DND-41 (cell line): ENCODE measurements at regions not wholly inside any gene's neighbourhood (a gene's known extent, or its start where the extent isn't known, plus 50 kb on each side); places are given as distances from the start of the nearest gene placed in this dataset.

Experiments
- ATAC-seq: fragments of 200-7000 bp; cut with Tn5 transposase; 3 replicates; pipeline ENCODE4 v1.9.1; 2021; ENCODE audit warnings: low read depth; ENCODE audit not compliant: insufficient read depth
- DNase-seq: peaks from one replicate; pipeline ENCODE4 v3.0.0-alpha.2; 2020
- H2AFZ ChIP-seq: 2 replicates; pipeline ENCODE4 v1.6.0; 2012; ENCODE audit warnings: low read depth, low read length
- H3K27ac ChIP-seq: 2 replicates; pipeline ENCODE4 v1.5.1; 2012; ENCODE audit warnings: low read length, inconsistent platforms
- H3K27me3 ChIP-seq: fragments of 200-600 bp; sonication (generic); 2 replicates; pipeline ENCODE4 v1.6.0; 2012; ENCODE audit warnings: low read length, mild to moderate bottlenecking, inconsistent platforms; ENCODE audit not compliant: insufficient read depth, poor library complexity
- H3K36me3 ChIP-seq: 2 replicates; pipeline ENCODE4 v1.5.1; 2012; ENCODE audit warnings: low read length, inconsistent platforms; ENCODE audit not compliant: insufficient read depth
- H3K4me1 ChIP-seq: 2 replicates; pipeline ENCODE4 v1.5.1; 2012; ENCODE audit warnings: mild to moderate bottlenecking, low read length; ENCODE audit not compliant: insufficient read depth
- H3K4me2 ChIP-seq: 2 replicates; pipeline ENCODE4 v1.6.0; 2012; ENCODE audit warnings: mild to moderate bottlenecking, moderate library complexity, low read length, inconsistent platforms; ENCODE audit not compliant: insufficient read depth
- H3K4me3 ChIP-seq, 2 experiments: fragments of 200-600 bp in 1 of 2; shearing (Covaris generic) in 1 of 2; 2 replicates each; pipeline ENCODE4 v1.5.1; 2012 to 2016; ENCODE audit warnings: inconsistent platforms in 2 of 2, low read length in 2 of 2, mild to moderate bottlenecking in 2 of 2, low read depth in 1 of 2, moderate library complexity in 1 of 2
- H3K79me2 ChIP-seq: 2 replicates; pipeline ENCODE4 v1.6.0; 2012; ENCODE audit warnings: low read length, inconsistent platforms; ENCODE audit not compliant: insufficient read depth
- H3K9ac ChIP-seq: 2 replicates; pipeline ENCODE4 v1.6.0; 2012; ENCODE audit warnings: low read depth, mild to moderate bottlenecking, inconsistent platforms, low read length, moderate library complexity
- H3K9me3 ChIP-seq: 2 replicates; pipeline ENCODE4 v1.5.1; 2012; ENCODE audit warnings: low read length, moderate library complexity, mild to moderate bottlenecking, inconsistent platforms; ENCODE audit not compliant: insufficient read depth, severe bottlenecking
- H4K20me1 ChIP-seq: 2 replicates; pipeline ENCODE4 v1.6.0; 2012; ENCODE audit warnings: low read length; ENCODE audit not compliant: insufficient read depth
- EZH2 ChIP-seq: IDR thresholded peaks from 3 replicates; pipeline ENCODE4 v1.6.1; 2012; ENCODE audit warnings: borderline replicate concordance, low read depth, mild to moderate bottlenecking, moderate library complexity, low read length, inconsistent platforms; ENCODE audit not compliant: severe bottlenecking
- TF ChIP-seq, protein P1 (sequence below): IDR thresholded peaks from 2 replicates; pipeline ENCODE4 v1.5.1; 2012; ENCODE audit warnings: borderline replicate concordance, low read length, moderate library complexity, mild to moderate bottlenecking; ENCODE audit not compliant: poor library complexity, severe bottlenecking; ENCODE audit errors: extremely low read depth

DNA sequence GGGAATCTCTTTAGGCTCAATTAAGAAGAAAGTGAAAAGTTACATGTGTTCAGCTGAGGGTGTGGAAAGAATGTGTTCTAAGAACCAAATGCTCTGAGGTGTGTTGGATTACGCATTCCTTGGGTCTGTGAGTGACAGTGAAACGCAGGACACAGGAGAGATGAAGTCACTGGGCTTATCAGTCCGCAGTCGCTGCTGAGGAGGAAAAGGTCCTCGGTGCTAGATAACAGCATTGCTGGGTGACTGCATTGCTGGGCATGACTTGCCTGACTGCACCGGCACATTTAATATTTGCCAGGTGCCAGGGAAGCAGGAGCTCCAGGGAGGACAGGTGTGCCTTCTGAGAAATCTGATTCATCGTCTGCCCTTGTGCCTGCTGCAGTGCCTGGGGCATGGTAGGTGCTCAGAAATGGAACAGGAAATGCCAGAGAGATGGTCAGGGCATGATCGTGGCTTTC, 64.4 kb upstream of the FZD10 start:
- Histone ChIP-seq H3K27me3 (no peaks in the 10 kb centered on the region), H3K4me3 (no peak overlapping the region), H3K36me3 (no peaks in the 10 kb centered on the region), H3K4me1 (no peaks in the 10 kb centered on the region), H3K4me2 (no peak overlapping the region), H4K20me1 (no peaks in the 10 kb centered on the region), H3K9ac (no peak overlapping the region), H3K9me3 (no peaks in the 10 kb centered on the region), H2AFZ (no peak overlapping the region), H3K79me2 (no peaks in the 10 kb centered on the region), H3K27ac (no peak overlapping the region)
- DNase-seq (no peak), ATAC-seq (no peak)
- TF ChIP-seq EZH2: no peak
- TF ChIP-seq, protein P1, sequence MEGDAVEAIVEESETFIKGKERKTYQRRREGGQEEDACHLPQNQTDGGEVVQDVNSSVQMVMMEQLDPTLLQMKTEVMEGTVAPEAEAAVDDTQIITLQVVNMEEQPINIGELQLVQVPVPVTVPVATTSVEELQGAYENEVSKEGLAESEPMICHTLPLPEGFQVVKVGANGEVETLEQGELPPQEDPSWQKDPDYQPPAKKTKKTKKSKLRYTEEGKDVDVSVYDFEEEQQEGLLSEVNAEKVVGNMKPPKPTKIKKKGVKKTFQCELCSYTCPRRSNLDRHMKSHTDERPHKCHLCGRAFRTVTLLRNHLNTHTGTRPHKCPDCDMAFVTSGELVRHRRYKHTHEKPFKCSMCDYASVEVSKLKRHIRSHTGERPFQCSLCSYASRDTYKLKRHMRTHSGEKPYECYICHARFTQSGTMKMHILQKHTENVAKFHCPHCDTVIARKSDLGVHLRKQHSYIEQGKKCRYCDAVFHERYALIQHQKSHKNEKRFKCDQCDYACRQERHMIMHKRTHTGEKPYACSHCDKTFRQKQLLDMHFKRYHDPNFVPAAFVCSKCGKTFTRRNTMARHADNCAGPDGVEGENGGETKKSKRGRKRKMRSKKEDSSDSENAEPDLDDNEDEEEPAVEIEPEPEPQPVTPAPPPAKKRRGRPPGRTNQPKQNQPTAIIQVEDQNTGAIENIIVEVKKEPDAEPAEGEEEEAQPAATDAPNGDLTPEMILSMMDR: no peak

DNA sequence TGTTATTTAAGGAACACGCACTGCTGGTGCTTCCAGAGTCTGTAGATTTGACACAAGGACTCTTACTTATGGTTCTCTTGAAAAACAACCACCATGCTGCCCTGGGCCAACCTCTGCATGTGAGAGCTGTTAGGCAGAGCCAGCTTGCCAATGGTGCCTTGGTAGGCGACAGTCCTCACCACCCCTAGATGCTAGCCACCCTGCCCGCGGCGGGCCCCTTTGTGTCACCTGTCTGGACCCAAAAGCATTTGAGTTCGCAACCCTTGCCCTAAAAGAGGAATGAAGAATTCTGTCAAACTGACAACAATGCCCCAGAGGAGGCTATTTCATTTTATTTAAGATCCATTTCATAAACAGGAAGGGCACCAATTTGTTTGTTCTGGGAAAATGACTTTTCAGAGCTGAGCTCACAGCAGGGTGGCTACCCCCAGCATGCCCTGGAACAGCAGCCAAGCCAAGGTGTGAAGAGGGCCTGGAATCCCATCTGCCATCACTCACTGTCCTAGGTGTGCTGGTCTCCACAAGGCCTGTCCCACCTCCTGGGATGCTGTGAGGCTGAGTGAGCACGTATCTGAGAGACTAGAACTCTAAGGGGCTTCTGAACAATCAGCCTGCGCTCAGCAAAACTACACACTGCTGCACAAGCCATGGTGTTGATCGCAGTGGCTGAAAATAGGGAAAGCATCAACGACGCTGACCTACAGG, 63.8 kb upstream of the FZD10 start:
- no peak overlapping the region for H3K4me2 ChIP-seq
- H3K9ac ChIP-seq: no peak overlapping the region
- no peak for TF ChIP-seq EZH2
- TF ChIP-seq, protein P1: no peak
- no peak overlapping the region for H3K27ac ChIP-seq
- no peaks in the 10 kb centered on the region for H3K36me3 ChIP-seq
- H3K79me2 ChIP-seq: no peaks in the 10 kb centered on the region
- ATAC-seq (no peak), DNase-seq (no peak)
- H3K4me1 ChIP-seq: no peaks in the 10 kb centered on the region
- H3K27me3 ChIP-seq: no peaks in the 10 kb centered on the region
- no peaks in the 10 kb centered on the region for H4K20me1 ChIP-seq
- H2AFZ ChIP-seq: no peak overlapping the region
- no peak overlapping the region for H3K4me3 ChIP-seq
- H3K9me3 ChIP-seq: no peaks in the 10 kb centered on the region

DNA sequence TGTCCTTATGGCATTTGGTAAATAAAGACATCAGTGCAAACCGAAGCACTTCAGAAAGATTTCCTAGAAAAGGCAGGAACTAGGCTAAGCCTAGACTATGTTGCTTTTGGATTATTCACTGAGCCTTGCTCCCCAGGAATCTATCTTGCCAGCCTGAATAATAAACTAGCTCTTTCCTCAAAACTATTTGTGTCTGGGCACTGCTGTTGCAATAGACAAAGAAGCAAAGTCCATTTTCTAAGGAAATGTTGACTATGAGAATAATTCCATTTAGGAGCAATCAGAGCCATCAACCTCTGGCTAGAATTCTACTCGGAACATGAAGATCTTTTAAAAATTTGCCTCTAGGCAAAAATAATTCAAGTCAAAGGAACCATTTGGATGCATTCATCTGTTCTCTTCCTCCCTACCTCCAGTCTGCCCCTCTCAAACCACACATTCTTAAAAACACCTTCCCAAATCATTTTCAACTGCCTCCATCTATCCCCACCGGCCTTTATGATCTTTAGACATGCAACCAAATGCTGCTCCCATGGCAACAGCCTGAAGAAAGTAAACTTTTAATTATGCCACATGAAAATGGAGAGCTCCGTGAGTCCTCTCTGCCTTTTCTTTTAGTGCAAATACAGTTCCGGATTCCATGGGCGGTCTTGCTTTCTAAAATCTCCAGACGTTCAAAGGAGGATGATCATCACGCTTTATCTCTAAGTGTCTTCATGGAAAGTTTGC, 61.5 kb upstream of the FZD10 start:
- Histone ChIP-seq H3K4me2 (no peak overlapping the region), H3K36me3 (no peaks in the 10 kb centered on the region), H3K9ac (no peak overlapping the region), H3K79me2 (no peaks in the 10 kb centered on the region), H3K9me3 (no peaks in the 10 kb centered on the region), H3K27ac (no peak overlapping the region), H3K4me3 (no peak overlapping the region), H4K20me1 (0 out of 2 replicates have a peak, but pooled peaks cover 1% of the 10 kb centered on the region), H2AFZ (no peak overlapping the region), H3K4me1 (no peaks in the 10 kb centered on the region), H3K27me3 (no peaks in the 10 kb centered on the region)
- DNase-seq (no peak), ATAC-seq (no peak)
- TF ChIP-seq EZH2: no peak
- TF ChIP-seq, protein P1: no peak
